ENCODE measurements at regions not wholly inside any gene's neighbourhood (a gene's known extent, or its start where the extent isn't known, plus 50 kb on each side); places are given as distances from the start of the nearest gene placed in this dataset.

DNA sequence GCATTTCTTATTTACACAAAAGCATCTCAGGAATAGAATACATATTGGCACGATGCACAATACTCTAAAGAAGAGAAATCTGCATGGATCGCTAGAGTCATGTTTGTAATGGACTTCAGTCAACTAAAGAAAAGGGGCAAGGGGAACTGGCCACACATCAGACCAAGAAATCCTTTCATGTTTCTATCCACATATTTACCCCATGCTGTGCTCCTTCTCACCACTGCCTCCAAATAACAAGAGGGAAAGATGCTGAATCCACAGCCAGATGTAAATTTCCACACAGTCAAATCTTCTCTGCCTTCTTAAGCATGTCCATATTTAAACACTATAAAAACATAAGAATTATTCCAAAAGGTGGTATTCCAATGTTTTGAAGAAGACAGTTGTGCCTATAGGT is 67.6 kb downstream of the COX18 start:
- Histone ChIP-seq H3K9me3 (replicated peaks) (no peaks in the 10 kb centered on the region), H3K36me3 (no peaks in the 10 kb centered on the region), H3K27me3 (ENCODE audit: low read depth) (peaks cover 7% of the 10 kb centered on the region), H3K4me1 (no peaks in the 10 kb centered on the region), H3K27ac (replicated peaks) (no peak overlapping the region), H3K4me3 (no peak overlapping the region)
- DNase-seq, result no peak
- intact Hi-C loops (cut with micrococcal nuclease), result no loop called here
- TF ChIP-seq, protein P1, sequence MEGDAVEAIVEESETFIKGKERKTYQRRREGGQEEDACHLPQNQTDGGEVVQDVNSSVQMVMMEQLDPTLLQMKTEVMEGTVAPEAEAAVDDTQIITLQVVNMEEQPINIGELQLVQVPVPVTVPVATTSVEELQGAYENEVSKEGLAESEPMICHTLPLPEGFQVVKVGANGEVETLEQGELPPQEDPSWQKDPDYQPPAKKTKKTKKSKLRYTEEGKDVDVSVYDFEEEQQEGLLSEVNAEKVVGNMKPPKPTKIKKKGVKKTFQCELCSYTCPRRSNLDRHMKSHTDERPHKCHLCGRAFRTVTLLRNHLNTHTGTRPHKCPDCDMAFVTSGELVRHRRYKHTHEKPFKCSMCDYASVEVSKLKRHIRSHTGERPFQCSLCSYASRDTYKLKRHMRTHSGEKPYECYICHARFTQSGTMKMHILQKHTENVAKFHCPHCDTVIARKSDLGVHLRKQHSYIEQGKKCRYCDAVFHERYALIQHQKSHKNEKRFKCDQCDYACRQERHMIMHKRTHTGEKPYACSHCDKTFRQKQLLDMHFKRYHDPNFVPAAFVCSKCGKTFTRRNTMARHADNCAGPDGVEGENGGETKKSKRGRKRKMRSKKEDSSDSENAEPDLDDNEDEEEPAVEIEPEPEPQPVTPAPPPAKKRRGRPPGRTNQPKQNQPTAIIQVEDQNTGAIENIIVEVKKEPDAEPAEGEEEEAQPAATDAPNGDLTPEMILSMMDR (IDR thresholded peaks at IDR 0.05; ENCODE audit: borderline replicate concordance), result no peak

DNA sequence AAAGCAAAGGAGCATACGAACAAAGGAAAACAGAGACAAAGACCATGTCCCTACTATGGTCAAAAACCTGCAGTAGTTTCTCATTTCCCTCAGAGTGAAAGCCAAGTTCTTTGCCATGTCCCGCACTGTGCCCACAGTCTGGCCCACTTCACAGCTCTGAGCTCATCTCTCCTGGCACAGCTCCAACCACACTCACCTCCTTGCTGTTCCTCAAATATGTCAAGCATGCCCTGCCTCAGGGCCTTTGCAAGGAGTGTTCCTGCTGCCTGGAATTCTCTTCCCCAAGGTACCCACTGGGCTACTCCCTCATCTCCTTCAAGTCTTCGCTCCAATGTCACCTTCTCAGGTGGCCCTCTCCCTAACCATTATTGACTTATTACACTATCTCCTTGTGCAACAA is 72.1 kb downstream of the COX18 start:
- no peaks in the 10 kb centered on the region for H3K4me1 ChIP-seq
- intact Hi-C loops (cut with micrococcal nuclease), result no loop called here
- no peak overlapping the region for H3K4me3 ChIP-seq
- no peaks in the 10 kb centered on the region for H3K9me3 ChIP-seq (replicated peaks)
- DNase-seq, result no peak
- peaks cover 3% of the 10 kb centered on the region for H3K27me3 ChIP-seq (ENCODE audit: low read depth)
- TF ChIP-seq, protein P1 (IDR thresholded peaks at IDR 0.05; ENCODE audit: borderline replicate concordance), result no peak
- H3K36me3 ChIP-seq, result no peaks in the 10 kb centered on the region
- H3K27ac ChIP-seq (replicated peaks), result no peak overlapping the region

DNA sequence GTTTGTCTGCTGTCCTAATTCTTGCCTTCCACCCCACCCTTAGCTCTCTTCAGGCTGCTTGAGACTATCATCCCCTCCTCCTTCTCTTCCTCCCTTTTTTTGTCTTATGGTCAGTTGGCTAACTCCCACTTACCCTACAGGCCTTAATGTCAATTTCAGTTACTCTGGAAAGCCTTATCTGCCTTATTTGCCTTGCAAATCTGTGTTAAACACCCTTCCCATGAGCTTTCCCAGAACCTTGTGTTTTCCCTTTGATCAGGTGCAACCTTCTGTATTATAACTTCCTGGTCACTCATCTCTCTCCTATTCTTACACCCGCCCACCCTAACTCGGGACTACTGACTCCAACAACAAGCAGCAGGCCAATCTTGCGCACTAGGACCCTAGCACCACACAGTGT is 74.8 kb downstream of the COX18 start:
- TF ChIP-seq, protein P1 (IDR thresholded peaks at IDR 0.05; ENCODE audit: borderline replicate concordance), result no peak
- no peaks in the 10 kb centered on the region for H3K27me3 ChIP-seq (ENCODE audit: low read depth)
- H3K4me1 ChIP-seq, result no peaks in the 10 kb centered on the region
- H3K9me3 ChIP-seq (replicated peaks), result no peaks in the 10 kb centered on the region
- H3K36me3 ChIP-seq, result no peaks in the 10 kb centered on the region
- no peak overlapping the region for H3K4me3 ChIP-seq
- intact Hi-C loops (cut with micrococcal nuclease), result no loop called here
- H3K27ac ChIP-seq (replicated peaks), result no peak overlapping the region
- no peak for DNase-seq

DNA sequence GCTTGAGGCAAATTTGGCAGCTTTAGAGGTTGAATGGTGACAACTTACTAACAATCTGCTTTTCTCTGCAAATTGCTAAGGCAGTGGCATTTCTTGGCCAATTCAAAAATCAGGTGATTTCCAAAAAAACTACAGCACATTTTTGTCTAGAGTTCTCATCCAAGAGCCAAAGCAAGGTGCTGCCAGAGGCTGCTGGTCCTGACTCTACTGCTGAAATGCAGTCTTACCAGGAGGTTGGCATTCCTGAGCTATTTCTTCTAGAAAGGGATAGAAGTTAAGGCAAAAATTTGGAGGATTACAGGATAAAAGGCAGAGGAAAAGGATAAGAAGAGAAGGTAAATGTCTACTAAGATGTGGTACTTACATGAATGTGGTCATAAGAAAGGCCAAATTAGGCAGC is 75.6 kb downstream of the COX18 start:
- Histone ChIP-seq H3K9me3 (replicated peaks) (no peaks in the 10 kb centered on the region), H3K27me3 (ENCODE audit: low read depth) (no peaks in the 10 kb centered on the region), H3K27ac (replicated peaks) (no peak overlapping the region), H3K4me1 (no peaks in the 10 kb centered on the region), H3K4me3 (no peak overlapping the region), H3K36me3 (no peaks in the 10 kb centered on the region)
- TF ChIP-seq, protein P1 (IDR thresholded peaks at IDR 0.05; ENCODE audit: borderline replicate concordance), result no peak
- intact Hi-C loops (cut with micrococcal nuclease), result no loop called here
- no peak for DNase-seq

DNA sequence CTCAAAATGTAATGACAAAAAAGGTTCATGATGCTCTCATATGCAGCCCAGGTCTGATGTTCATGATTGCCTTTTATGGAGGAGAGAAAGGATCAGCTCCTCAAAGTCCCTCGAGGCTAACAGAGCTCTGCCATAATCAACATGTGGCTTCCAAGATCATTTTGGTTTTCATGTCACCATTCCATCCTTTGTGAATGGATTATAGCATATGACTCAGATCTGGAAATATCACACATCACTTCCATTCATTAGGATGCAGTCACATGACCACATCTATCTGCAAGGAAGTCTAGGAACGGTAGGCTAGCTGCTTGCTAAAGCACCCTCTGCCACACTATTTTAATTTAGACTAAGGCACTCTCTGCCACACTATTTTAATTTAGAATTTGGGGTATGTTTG is 77.6 kb downstream of the COX18 start:
- no peaks in the 10 kb centered on the region for H3K27me3 ChIP-seq (ENCODE audit: low read depth)
- no peak for DNase-seq
- H3K36me3 ChIP-seq, result no peaks in the 10 kb centered on the region
- H3K9me3 ChIP-seq (replicated peaks), result no peaks in the 10 kb centered on the region
- TF ChIP-seq, protein P1 (IDR thresholded peaks at IDR 0.05; ENCODE audit: borderline replicate concordance), result no peak
- no peak overlapping the region for H3K4me3 ChIP-seq
- no peaks in the 10 kb centered on the region for H3K4me1 ChIP-seq
- intact Hi-C loops (cut with micrococcal nuclease), result no loop called here
- no peak overlapping the region for H3K27ac ChIP-seq (replicated peaks)

All from left ventricle myocardium inferior (tissue), 1 donor.